IPS-18c (cell line): ENCODE measurements at regions not wholly inside any gene's neighbourhood (a gene's known extent, or its start where the extent isn't known, plus 50 kb on each side); places are given as distances from the start of the nearest gene placed in this dataset.

Source experiments
- H3K4me3 ChIP-seq: 2 replicates; pipeline ENCODE4 v1.7.0; 2013; ENCODE audit warnings: low read depth, mild to moderate bottlenecking, low read length, moderate library complexity; ENCODE audit not compliant: insufficient read depth
- H3K9me3 ChIP-seq: one replicate; pipeline ENCODE4 v1.6.1; 2013; ENCODE audit warnings: mild to moderate bottlenecking, low read length, moderate library complexity; ENCODE audit not compliant: control insufficient read depth, insufficient read depth

DNA sequence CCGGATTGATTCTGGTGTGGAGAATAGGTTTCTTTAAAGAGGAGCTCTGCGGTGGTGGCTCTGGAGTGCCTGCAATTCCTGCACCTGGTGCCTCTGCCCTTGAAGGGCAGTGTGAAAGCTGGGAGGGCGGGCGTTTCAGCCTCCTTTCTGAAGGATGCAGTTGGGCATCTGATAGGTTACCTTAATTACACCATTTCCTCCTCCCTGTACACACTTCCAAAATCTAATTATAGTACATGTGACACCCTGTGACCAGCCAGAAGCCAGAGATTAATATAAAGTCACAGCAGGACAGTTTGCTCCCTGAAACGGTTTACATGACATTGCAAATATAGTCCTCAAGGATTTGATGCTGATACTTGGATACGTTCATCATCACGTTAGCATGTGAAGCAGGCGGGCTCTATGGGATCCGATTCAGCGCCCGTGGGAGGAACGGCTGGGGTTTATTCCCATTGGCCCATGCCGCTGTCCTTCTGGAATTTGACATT, 548.2 kb downstream of the QKI start:
- no peak overlapping the region for H3K4me3 ChIP-seq
- H3K9me3 ChIP-seq, result no peaks in the 10 kb centered on the region

- no peaks in the 10 kb centered on the region for H3K9me3 ChIP-seq
- H3K4me3 ChIP-seq, result no peak overlapping the region
These were observed 545.6 kb downstream of the QKI start for GRCh38 chr6:163960128-163960527.

- Histone ChIP-seq H3K9me3 (no peaks in the 10 kb centered on the region), H3K4me3 (no peak overlapping the region)
These were observed 544.1 kb downstream of the QKI start for GRCh38 chr6:163958646-163959045.

DNA sequence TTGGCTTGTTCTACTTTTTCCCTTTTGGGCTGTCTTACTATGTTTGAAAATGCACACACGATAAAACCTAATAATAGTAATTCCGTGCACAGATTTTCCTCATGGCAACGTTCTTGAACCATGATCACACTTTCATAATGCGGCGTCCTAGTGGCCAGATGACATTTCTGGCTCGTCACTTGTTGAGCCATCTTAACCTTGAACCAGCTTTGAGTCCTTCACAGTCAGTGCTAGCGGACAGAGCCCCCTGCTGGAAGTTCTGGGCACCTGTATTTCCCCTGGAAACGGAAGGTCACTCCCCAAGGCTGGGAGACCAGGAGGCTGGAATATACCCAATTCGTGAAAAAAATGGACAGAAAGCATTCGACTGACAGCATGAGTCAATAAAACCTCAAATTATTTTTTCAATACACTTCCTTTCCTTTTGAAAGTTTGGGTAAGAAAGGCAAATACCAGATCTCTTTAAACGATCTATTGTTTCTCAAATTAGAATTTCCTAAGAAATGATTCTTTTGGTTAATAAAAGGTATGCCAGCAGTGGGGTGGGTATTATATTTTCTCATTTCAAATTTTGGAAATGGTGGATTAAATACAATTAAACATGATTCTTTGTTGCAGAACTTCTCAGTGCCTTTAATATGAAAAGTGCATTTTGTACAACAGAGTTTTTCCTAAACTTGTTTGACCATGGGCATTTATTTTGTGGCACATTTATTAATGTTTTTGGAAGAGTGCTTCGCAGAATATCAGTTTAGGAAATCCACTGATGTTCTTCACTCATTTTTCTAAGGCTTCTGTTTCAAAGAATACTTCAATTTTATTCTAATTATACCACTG, 542.3 kb downstream of the QKI start:
- Histone ChIP-seq H3K4me3 (no peak overlapping the region), H3K9me3 (no peaks in the 10 kb centered on the region)

DNA sequence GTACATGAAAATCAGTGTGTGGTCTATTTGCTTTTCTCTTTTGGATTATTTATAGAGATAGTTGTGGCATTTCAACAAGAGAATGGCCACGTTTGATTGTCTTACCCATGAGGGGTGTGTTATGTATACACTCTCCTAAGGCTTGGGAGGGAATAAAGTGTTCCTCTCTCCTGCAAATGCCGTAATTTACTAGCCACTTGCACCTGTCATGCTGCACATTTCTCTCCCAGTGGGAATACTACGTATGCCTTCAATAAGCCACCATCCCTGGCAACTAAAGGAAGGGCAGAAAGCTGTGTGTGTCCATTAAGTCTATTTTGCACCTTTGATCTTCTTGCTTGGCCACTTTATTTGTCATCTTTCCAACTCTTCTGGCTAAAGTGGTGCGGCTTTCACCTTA, 541.2 kb downstream of the QKI start:
- Histone ChIP-seq H3K4me3 (no peak overlapping the region), H3K9me3 (no peaks in the 10 kb centered on the region)

DNA sequence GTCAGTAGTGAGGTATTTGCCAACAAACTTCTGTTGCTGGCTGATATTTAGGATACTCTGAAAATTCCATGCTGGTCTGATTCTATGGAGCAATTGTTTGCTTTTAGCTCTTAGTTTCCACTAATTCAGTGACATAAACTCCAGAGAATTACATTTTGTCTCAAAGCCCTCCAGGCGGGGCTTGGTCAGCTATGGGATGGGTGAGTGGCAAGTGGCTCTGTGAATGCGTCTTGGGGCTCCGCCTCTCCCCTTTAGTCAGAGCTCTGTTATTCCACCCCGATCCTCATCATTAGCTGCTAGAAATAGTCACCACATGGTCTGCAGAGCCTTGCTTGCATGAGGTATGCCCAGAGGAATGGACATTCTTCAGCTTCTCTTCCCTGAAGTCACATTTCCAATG, 540.6 kb downstream of the QKI start:
- no peak overlapping the region for H3K4me3 ChIP-seq
- no peaks in the 10 kb centered on the region for H3K9me3 ChIP-seq

DNA sequence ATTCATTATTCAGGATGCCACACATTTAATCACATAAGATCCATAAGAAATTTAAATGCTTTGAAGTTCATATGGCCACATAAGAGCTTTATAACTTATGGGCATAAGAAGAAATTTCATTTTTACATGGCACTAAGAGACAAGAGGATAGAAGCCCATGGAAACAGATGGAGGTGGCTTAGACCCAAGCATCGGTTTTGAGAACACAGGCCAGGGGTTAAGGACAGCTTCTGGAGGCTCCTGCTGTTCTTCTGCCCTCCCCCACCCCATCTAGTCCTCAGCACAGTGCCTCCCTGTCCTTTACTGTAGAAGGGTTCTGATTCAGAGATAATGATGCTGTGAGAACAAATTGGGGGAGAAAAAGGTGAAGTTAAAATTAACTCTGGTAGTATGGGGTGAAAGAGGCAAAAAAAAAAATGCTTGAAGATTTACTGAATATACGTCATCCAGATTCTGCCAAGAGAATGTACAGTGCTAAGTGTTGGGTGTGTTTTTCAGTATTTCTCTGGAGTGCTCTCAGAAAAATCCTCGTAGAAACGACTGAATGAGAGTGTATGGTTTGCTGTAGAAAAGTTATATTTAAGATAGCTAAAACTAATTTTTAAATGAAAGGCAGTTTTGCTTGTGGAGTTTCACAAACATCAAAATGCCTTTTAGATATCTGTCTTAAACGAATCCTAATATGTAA, 539.7 kb downstream of the QKI start:
- Histone ChIP-seq H3K4me3 (no peak overlapping the region), H3K9me3 (no peaks in the 10 kb centered on the region)

GRCh38 chr6:163952005-163952404, 537.5 kb downstream of the QKI start:
- peaks cover 5% of the 10 kb centered on the region for H3K9me3 ChIP-seq
- no peak overlapping the region for H3K4me3 ChIP-seq

DNA sequence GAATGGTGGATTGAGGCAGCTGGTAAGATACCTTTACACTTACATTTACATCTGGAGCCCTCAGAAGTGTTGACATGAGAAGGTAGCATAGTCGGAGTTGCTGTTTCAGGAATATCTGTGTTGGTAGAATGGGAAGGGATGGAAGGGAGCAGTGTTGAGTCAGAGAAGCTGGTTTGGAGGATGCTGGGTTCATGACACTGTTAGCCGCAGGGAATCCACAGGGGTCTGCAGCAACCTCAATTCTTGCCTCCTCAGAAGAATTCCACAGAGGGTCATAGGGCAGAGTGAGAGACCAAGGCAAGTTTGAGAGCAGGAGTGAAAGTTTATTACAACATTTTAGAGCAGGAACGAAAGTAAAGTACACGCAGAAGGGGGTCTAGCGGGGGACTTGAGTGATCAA, 536.8 kb downstream of the QKI start:
- no peak overlapping the region for H3K4me3 ChIP-seq
- peaks cover 5% of the 10 kb centered on the region for H3K9me3 ChIP-seq

GRCh38 chr6:163950159-163950558, 535.6 kb downstream of the QKI start:
- peaks cover 5% of the 10 kb centered on the region for H3K9me3 ChIP-seq
- no peak overlapping the region for H3K4me3 ChIP-seq

DNA sequence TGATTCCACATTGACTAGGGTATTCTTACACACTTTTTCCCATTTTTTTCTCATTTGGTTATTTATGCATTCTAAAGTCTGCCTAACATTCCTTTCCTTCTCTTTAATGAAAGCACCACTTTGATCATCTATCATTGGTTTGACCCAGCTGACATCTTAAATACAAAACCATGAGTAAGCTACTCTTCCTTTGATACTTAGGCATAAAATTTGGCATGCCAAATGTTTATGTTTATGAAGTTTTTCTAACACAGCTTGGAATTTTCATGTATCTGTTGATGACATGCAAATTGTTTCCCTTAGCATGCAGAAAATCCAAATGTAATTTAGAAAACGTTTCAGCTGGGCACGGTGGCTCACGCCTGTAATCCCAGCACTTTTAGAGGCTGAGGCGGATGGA, 534.9 kb downstream of the QKI start:
- H3K9me3 ChIP-seq, result peaks cover 5% of the 10 kb centered on the region
- H3K4me3 ChIP-seq, result no peak overlapping the region

DNA sequence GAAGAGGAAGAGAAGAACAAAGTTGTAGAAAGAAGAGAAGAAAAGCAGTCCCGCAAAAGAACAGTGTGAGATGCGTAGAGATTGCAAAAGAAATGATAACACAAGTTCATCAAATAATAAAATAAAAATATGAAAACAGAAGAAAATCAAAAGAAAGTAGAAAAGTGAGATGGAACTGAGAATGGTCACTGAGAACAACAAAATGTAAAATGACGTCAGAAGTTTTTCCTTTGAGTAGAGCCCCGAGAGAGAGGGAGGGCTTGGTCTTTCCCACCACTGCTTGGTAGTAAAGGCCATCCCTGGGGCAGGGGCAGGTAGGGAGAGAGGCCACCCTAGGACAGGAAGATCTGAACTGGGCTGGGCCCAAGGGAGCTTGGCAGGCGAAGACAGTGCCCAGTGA, 533.7 kb downstream of the QKI start:
- peaks cover 5% of the 10 kb centered on the region for H3K9me3 ChIP-seq
- no peak overlapping the region for H3K4me3 ChIP-seq

DNA sequence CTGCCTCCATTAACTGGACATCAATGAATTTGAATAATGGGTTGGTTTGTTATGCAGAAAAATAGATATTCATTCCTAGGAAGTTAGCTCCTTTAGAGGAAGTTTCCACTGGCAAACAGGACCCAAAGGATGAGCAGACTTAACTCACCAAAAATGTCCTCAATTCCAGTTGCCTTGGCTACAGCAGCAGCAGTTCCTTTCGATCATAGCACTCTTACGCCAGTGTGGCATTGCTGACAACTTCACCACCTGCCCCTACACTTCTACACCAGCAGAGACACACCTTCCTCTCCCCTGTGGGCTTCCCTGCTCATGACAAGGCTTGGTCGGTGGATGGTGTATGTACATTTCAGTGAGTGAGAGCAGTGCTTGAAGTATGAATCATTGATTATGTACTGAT, 532.8 kb downstream of the QKI start:
- no peak overlapping the region for H3K4me3 ChIP-seq
- peaks cover 5% of the 10 kb centered on the region for H3K9me3 ChIP-seq

GRCh38 chr6:163946437-163946836, 531.9 kb downstream of the QKI start:
- H3K9me3 ChIP-seq, result peaks cover 5% of the 10 kb centered on the region
- no peak overlapping the region for H3K4me3 ChIP-seq

- Histone ChIP-seq H3K9me3 (peaks cover 5% of the 10 kb centered on the region), H3K4me3 (no peak overlapping the region)
These were observed 531.3 kb downstream of the QKI start for GRCh38 chr6:163945808-163946207.

DNA sequence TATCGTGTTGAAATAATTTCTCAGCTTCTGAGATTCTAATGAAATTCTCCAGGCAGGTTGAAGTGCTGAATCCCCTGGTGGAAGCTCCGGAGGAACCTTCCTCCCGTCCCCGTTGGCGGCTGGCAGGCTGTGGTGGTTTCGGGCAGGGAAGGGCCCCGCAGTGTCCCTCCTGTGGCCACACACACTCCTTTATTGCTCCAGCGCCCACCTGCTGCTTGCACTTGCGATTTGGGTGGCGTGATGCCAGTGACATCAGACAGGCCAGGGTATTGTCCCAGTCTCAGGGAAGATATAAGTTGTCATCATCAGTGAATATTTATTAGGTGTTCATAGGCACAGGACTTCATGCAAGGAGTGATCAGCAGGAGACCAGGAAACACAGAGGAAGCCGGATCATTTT, 530.4 kb downstream of the QKI start:
- H3K4me3 ChIP-seq, result no peak overlapping the region
- H3K9me3 ChIP-seq, result peaks cover 5% of the 10 kb centered on the region

DNA sequence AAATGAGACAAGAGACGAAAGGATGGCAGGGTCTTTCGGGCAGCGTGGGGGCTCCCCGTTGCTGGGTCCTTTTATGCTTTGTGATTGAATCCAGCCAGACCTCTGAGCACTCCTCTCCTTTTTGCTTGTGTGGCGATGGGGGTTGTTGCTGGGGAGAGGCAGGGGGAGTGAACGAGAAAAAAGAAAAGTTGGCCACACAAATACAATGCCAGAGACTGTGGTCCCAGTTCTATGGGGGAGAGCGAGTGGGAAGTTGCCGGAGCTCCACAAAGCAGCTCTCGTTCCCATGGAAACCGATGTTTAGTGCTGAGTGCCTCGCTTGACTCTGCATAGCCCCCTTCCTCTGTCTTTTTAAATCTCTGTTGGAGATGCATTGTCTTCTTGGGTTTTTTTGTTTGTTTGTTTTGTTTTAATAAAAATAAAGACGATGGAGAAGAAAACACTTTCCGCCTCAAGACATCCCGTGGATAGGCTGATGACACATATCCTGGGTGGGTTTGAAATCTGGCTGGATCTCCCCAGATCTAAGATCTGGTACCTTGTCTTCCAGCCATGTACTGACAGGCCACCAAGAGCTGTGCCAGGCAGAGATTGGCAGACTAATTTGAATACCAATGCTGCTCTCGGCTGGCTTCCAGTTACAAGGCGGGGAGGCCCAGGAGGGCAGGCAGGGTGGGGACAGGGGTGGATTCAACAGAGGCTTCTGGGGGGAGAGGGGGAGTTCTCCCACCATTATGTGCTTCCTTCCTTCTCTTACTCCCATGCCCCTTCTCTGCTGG, 529.3 kb downstream of the QKI start:
- H3K9me3 ChIP-seq, result peaks cover 3% of the 10 kb centered on the region
- H3K4me3 ChIP-seq, result peak overlapping the region; percentile 40; the same call in 1 of the 2 replicates

- Histone ChIP-seq H3K9me3 (peaks cover 3% of the 10 kb centered on the region), H3K4me3 (no peak overlapping the region)
These were observed 528.3 kb downstream of the QKI start for GRCh38 chr6:163942790-163943189.
